ENCODE measurements at regions not wholly inside any gene's neighbourhood (a gene's known extent, or its start where the extent isn't known, plus 50 kb on each side); places are given as distances from the start of the nearest gene placed in this dataset.

DNA sequence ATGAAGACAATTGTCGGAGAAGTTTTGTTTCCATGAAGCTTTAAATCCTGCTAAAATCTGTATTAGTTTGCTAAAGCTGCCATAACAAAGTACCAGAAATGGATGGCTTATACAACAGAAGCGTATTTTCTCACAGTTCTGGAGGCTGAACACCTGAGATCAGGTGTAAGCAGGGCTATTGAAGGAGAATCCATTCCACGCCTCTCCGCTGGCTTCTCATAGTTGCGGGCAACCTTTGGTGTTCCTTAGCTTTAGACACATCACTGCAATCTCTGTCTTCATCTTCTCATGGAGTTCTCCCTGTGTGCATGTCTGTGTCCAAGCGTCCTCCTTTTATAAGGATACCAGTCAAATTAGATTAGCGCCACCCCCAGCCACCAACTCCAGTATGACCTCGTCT lies 159.9 kb upstream of the CDYL start:
- Histone ChIP-seq H3K4me3 (no peak overlapping the region), H3K9me3 (no peaks in the 10 kb centered on the region), H3K36me3 (no peaks in the 10 kb centered on the region), H3K27ac (no peak overlapping the region), H3K27me3 (no peaks in the 10 kb centered on the region), H3K4me1 (peaks cover 0 to 34% (median 10%) of the 10 kb centered on the region in 9 donors)
- intact Hi-C loops (cut with DNase I), result loop anchor here in 2 of 10 donors (10.0 kb wide), 2 partner anchors 152 to 262 kb away; no protein-coding TSS in a partner anchor
- TF ChIP-seq CTCF (IDR thresholded peaks at IDR 0.05), result no peak
- 94 to 96% methylated on average over 8 of the region's 8 CpGs for WGBS, 2 donors
- DNase-seq (no peak), ATAC-seq (no peak)

- no peaks in the 10 kb centered on the region for H3K36me3 ChIP-seq
- no peaks in the 10 kb centered on the region for H3K27me3 ChIP-seq
- intact Hi-C loops (cut with DNase I), result loop anchor here in 2 of 10 donors (10.0 kb wide), 2 partner anchors 151 to 261 kb away; no protein-coding TSS in a partner anchor
- 19 to 53% methylated on average over 3 of the region's 3 CpGs for WGBS, 2 donors
- DNase-seq, result peak; percentile 27 to 51
- H3K9me3 ChIP-seq, result no peaks in the 10 kb centered on the region
- no peak overlapping the region for H3K27ac ChIP-seq
- TF ChIP-seq CTCF (IDR thresholded peaks at IDR 0.05), result no peak
- peaks cover 0 to 37% (median 10%) of the 10 kb centered on the region in 9 donors for H3K4me1 ChIP-seq
- no peak overlapping the region for H3K4me3 ChIP-seq
- peak in 7 of 8 donors; percentile 50 to 81 (median 62) for ATAC-seq
Observed at GRCh38 chr6:4615891-4616290, 160.3 kb upstream of the CDYL start.

DNA sequence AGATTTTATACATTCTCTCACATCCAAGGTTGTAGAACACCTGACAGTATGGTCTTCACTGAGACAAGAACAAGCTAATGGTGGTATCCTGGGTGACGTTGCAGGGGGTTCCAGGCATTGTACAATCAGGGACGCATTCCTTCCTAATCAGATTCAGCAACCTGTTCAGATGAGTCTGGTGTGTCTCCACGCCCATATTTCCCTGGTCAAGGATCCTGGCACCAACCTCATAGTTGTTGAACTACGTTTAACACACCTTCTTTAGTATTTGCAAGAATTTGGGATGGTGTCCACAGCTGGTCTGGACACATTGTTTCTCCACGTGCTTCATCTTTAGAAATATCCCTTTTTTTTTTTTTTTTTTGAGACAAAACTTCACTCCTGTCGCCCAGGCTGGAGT lies 161.0 kb upstream of the CDYL start:
- H3K9me3 ChIP-seq, result no peaks in the 10 kb centered on the region
- no peak overlapping the region for H3K27ac ChIP-seq
- TF ChIP-seq CTCF (IDR thresholded peaks at IDR 0.05), result no peak
- no peak overlapping the region for H3K4me3 ChIP-seq
- no peaks in the 10 kb centered on the region for H3K36me3 ChIP-seq
- no peaks in the 10 kb centered on the region for H3K27me3 ChIP-seq
- WGBS, 2 donors, result 73 to 82% methylated on average over 6 of the region's 6 CpGs
- intact Hi-C loops (cut with DNase I), result loop anchor here in 2 of 10 donors (10.0 kb wide), 2 partner anchors 150 to 260 kb away; no protein-coding TSS in a partner anchor
- no peak for ATAC-seq
- no peak for DNase-seq
- peaks cover 0 to 43% (median 17%) of the 10 kb centered on the region in 9 donors for H3K4me1 ChIP-seq

DNA sequence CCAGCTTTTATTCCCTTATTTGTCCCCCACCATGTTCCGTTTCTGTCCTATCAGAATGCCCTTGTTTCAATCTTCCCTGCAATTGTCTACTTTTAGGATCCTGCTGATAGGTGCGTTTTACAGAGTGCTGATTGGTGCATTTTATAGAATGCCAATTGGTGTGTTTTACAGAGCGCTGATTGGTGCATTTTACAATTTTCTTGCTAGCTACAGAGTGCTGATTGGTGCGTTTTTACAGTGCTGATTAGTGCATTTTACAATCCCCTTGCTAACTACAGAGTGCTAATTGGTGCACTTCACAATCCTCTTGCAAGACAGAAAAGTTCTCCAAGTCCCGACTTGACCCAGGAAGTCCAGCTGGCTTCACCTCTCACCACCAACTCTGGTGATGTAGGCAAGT lies 161.6 kb upstream of the CDYL start:
- TF ChIP-seq CTCF (IDR thresholded peaks at IDR 0.05), result no peak
- no peaks in the 10 kb centered on the region for H3K9me3 ChIP-seq
- H3K36me3 ChIP-seq, result no peaks in the 10 kb centered on the region
- ATAC-seq (no peak), DNase-seq (no peak)
- intact Hi-C loops (cut with DNase I), result loop anchor here in 2 of 10 donors (10.0 kb wide), 2 partner anchors 150 to 260 kb away; no protein-coding TSS in a partner anchor
- no peak overlapping the region for H3K4me3 ChIP-seq
- H3K4me1 ChIP-seq, result peaks cover 0 to 48% (median 21%) of the 10 kb centered on the region in 9 donors
- no peaks in the 10 kb centered on the region for H3K27me3 ChIP-seq
- 94 to 97% methylated on average over 5 of the region's 5 CpGs for WGBS, 2 donors
- no peak overlapping the region for H3K27ac ChIP-seq

Data from heart right ventricle (tissue), 16 donors.